ENCODE measurements at regions not wholly inside any gene's neighbourhood (a gene's known extent, or its start where the extent isn't known, plus 50 kb on each side); places are given as distances from the start of the nearest gene placed in this dataset.

DNA sequence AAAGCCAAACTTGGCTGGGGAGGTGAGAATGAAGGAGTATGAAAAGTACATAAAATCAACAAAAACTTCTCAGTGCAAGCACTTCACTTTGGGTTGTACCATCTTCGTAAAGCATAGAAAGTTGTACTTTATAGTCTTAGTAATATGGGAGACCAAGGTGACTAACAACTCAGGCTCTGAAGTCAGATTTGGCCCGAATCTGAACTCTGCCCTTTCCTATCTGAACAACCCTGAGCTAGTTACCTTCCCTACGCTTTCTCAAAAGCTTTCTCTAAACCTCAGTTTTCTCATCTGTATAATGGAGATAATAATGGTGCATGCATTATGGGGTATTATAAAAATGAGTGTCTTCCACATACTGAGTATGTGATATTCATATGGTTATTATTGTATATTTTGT is 285.4 kb upstream of the UMPS start:
- TF ChIP-seq, protein P1, sequence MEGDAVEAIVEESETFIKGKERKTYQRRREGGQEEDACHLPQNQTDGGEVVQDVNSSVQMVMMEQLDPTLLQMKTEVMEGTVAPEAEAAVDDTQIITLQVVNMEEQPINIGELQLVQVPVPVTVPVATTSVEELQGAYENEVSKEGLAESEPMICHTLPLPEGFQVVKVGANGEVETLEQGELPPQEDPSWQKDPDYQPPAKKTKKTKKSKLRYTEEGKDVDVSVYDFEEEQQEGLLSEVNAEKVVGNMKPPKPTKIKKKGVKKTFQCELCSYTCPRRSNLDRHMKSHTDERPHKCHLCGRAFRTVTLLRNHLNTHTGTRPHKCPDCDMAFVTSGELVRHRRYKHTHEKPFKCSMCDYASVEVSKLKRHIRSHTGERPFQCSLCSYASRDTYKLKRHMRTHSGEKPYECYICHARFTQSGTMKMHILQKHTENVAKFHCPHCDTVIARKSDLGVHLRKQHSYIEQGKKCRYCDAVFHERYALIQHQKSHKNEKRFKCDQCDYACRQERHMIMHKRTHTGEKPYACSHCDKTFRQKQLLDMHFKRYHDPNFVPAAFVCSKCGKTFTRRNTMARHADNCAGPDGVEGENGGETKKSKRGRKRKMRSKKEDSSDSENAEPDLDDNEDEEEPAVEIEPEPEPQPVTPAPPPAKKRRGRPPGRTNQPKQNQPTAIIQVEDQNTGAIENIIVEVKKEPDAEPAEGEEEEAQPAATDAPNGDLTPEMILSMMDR (IDR thresholded peaks at IDR 0.05), result no peak
- no peak for TF ChIP-seq POLR2A (IDR thresholded peaks at IDR 0.05)

Measured in Peyer's patch (tissue), 4 donors.